ENCODE measurements at regions not wholly inside any gene's neighbourhood (a gene's known extent, or its start where the extent isn't known, plus 50 kb on each side); places are given as distances from the start of the nearest gene placed in this dataset.

GRCh38 chr1:178649582-178650350 lies 75.3 kb upstream of the RALGPS2 start:
- no peak for TF ChIP-seq CTCF (IDR thresholded peaks at IDR 0.05; ENCODE audit: low read depth, low read length)

GRCh38 chr1:178650934-178651511 lies 74.0 kb upstream of the RALGPS2 start:
- no peak for TF ChIP-seq CTCF (IDR thresholded peaks at IDR 0.05; ENCODE audit: low read depth, low read length)
- H3K4me3 ChIP-seq (ENCODE audit: low read depth, low read length) = no peak overlapping the region

More at GRCh38 chr1:178649582-178650350, 75.3 kb upstream of the RALGPS2 start:
- H3K4me3 ChIP-seq (ENCODE audit: low read depth, low read length) = no peak overlapping the region

GRCh38 chr1:178651742-178652141 lies 73.3 kb upstream of the RALGPS2 start:
- H3K4me3 ChIP-seq (ENCODE audit: low read depth, low read length) = 0 out of 2 replicates have a peak overlapping the region, but pooled peaks have one; percentile 15
- no peak for TF ChIP-seq CTCF (IDR thresholded peaks at IDR 0.05; ENCODE audit: low read depth, low read length)

GRCh38 chr1:178652506-178653490 lies 72.2 kb upstream of the RALGPS2 start:
- no peak for TF ChIP-seq CTCF (IDR thresholded peaks at IDR 0.05; ENCODE audit: low read depth, low read length)

GRCh38 chr1:178659789-178660208 lies 65.2 kb upstream of the RALGPS2 start:
- no peak overlapping the region for H3K4me3 ChIP-seq (ENCODE audit: low read depth, low read length)
- TF ChIP-seq CTCF (IDR thresholded peaks at IDR 0.05; ENCODE audit: low read depth, low read length) = no peak

More at GRCh38 chr1:178652506-178653490, 72.2 kb upstream of the RALGPS2 start:
- H3K4me3 ChIP-seq (ENCODE audit: low read depth, low read length) = no peak overlapping the region

GRCh38 chr1:178660461-178660860 lies 64.6 kb upstream of the RALGPS2 start:
- H3K4me3 ChIP-seq (ENCODE audit: low read depth, low read length) = no peak overlapping the region
- TF ChIP-seq CTCF (IDR thresholded peaks at IDR 0.05; ENCODE audit: low read depth, low read length) = no peak

Data from WI38 (cell line).